CD4-positive, alpha-beta memory T cell (primary cell): ENCODE measurements at regions not wholly inside any gene's neighbourhood (a gene's known extent, or its start where the extent isn't known, plus 50 kb on each side); places are given as distances from the start of the nearest gene placed in this dataset.

Source experiments
- CTCF ChIA-PET: fragments of 350-600 bp; sonication (Branson Sonifier 250); formaldehyde crosslinking; loops from one replicate; lab custom pipeline; 2021; ENCODE audit warnings: inconsistent platforms; ENCODE audit not compliant: partially characterized antibody; lab: Charles Lee
- POLR2A ChIA-PET: fragments of 350-600 bp; sonication (Branson Sonifier 250); formaldehyde crosslinking; loops from one replicate; lab custom pipeline; 2021; ENCODE audit not compliant: partially characterized antibody; lab: Charles Lee
- DNase-seq, 5 donors: peaks; one replicate each; pipeline versions ENCODE4 v3.0.0 to v3.0.0-alpha.2; 2020 to 2022; ENCODE audit warnings: mixed read lengths in 1 of 5
- H3K27ac ChIP-seq: one replicate; pipeline ENCODE4 v1.7.0; 2013; ENCODE audit warnings: low read depth, low read length
- H3K27me3 ChIP-seq: 2 replicates; pipeline ENCODE4 v1.7.0; 2013; ENCODE audit warnings: mild to moderate bottlenecking, low read length, moderate library complexity; ENCODE audit not compliant: insufficient read depth
- H3K36me3 ChIP-seq: 2 replicates; pipeline ENCODE4 v1.7.0; 2013; ENCODE audit warnings: mild to moderate bottlenecking, low read length, moderate library complexity; ENCODE audit not compliant: insufficient read depth
- H3K4me1 ChIP-seq: 2 replicates; pipeline ENCODE4 v1.7.0; 2013; ENCODE audit warnings: mild to moderate bottlenecking, low read length, moderate library complexity; ENCODE audit not compliant: insufficient read depth
- H3K4me3 ChIP-seq, 2 donors: one replicate each; pipeline ENCODE4 v1.7.0; 2013; ENCODE audit warnings: low read length in 2 of 2, mild to moderate bottlenecking in 1 of 2
- H3K9me3 ChIP-seq, 2 donors: one replicate each; pipeline ENCODE4 v1.7.0; 2013; ENCODE audit warnings: low read length in 2 of 2, control low read depth in 1 of 2; ENCODE audit not compliant: control insufficient read depth in 1 of 2
- H3K27ac Mint-ChIP-seq, 7 donors: one replicate each; pipeline ENCODE4 v1.8.0; 2020 to 2021; ENCODE audit warnings: mixed read lengths in 7 of 7, mild to moderate bottlenecking in 6 of 7, inconsistent platforms in 3 of 7, moderate library complexity in 3 of 7
- H3K27me3 Mint-ChIP-seq, 2 donors: one replicate each; pipeline ENCODE4 v1.8.0; 2020 to 2021; ENCODE audit warnings: mixed read lengths in 2 of 2
- H3K36me3 Mint-ChIP-seq, 2 donors: one replicate each; pipeline ENCODE4 v1.8.0; 2020 to 2021; ENCODE audit warnings: mixed read lengths in 2 of 2, inconsistent platforms in 1 of 2, mild to moderate bottlenecking in 1 of 2
- H3K4me1 Mint-ChIP-seq, 4 donors: one replicate each; pipeline ENCODE4 v1.8.0; 2020 to 2021; ENCODE audit warnings: mixed read lengths in 4 of 4, mild to moderate bottlenecking in 1 of 4
- H3K4me3 Mint-ChIP-seq, 8 donors: one replicate each; pipeline ENCODE4 v1.8.0; 2020 to 2021; ENCODE audit warnings: mixed read lengths in 8 of 8, mild to moderate bottlenecking in 7 of 8, moderate library complexity in 6 of 8, inconsistent platforms in 3 of 8
- H3K9me3 Mint-ChIP-seq, 8 donors: one replicate each; pipeline ENCODE4 v1.8.0; 2020 to 2021; ENCODE audit warnings: mixed read lengths in 8 of 8, mild to moderate bottlenecking in 5 of 8, inconsistent platforms in 3 of 8, moderate library complexity in 1 of 8
- intact Hi-C: fragments of 100-400 bp; cut with micrococcal nuclease; formaldehyde crosslinking; loops from one replicate; pipeline ENCODE4 v1.15.1; 2023

DNA sequence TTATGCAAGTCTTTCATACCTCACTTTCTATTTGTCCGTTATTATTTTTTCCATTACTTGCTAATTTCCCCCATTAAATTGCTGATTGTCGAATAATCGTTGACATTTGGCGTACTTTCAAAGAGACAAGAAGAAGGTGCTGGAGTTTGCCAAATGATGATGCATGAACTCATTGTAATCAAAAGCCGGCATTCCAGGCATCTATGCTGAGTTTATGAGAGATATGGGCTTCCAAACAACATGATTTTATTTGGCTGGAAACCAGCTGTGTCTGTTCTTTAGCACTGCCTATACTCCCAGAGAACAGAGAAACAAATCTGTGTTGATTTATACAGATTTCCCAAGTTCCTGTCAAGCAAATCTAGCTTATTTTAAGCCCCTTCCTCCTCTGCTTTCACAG is 80.8 kb upstream of the RPS6KA3 start:
- no peak overlapping the region for H3K4me3 ChIP-seq
- CTCF ChIA-PET = no interaction called here
- H3K4me3 Mint-ChIP-seq = no peak overlapping the region
- H3K36me3 ChIP-seq = no peaks in the 10 kb centered on the region
- POLR2A ChIA-PET = interaction anchor here (0.7 kb wide), 1 partner anchor 17 kb away, joined by 3 read pairs; no protein-coding TSS in a partner anchor
- no peaks in the 10 kb centered on the region for H3K9me3 ChIP-seq
- no peak overlapping the region for H3K27ac ChIP-seq
- H3K4me1 ChIP-seq = no peaks in the 10 kb centered on the region
- no peak overlapping the region for H3K27ac Mint-ChIP-seq
- peaks cover under 1 to 2% (median 2%) of the 10 kb centered on the region in 4 donors for H3K4me1 Mint-ChIP-seq
- intact Hi-C loops = no loop called here
- H3K9me3 Mint-ChIP-seq = peaks cover 0 to 8% (median 4%) of the 10 kb centered on the region in 8 donors
- H3K27me3 ChIP-seq = no peaks in the 10 kb centered on the region
- no peak for DNase-seq
- peaks cover 2% of the 10 kb centered on the region in 2 donors for H3K27me3 Mint-ChIP-seq
- H3K36me3 Mint-ChIP-seq = no peaks in the 10 kb centered on the region

DNA sequence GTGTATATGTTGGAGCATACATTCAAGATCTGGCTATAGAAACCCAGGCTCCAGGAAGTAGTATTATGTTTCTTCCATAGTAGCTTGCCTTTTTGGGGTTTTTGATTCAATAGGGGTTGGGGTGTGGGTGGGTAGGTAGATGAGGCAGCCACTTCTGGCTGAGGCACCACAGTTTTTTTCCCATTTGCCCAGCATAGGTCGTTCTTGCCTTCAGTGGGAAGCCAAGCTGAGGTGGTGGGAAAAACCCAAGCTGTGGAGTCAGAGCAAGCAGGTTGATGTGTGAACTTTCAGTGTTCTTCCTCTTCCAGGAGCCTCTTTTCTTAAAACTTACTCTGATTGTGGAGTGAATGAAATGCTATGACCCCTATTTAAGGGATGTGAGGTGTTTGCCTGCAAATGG is 67.0 kb upstream of the RPS6KA3 start:
- ChIA-PET CTCF (no interaction called here), POLR2A (no interaction called here)
- no peak overlapping the region for H3K4me3 ChIP-seq
- H3K9me3 Mint-ChIP-seq = no peaks in the 10 kb centered on the region
- H3K4me1 Mint-ChIP-seq = no peaks in the 10 kb centered on the region
- H3K27me3 Mint-ChIP-seq = no peaks in the 10 kb centered on the region
- H3K9me3 ChIP-seq = no peaks in the 10 kb centered on the region
- H3K27ac Mint-ChIP-seq = no peak overlapping the region
- H3K4me3 Mint-ChIP-seq = no peak overlapping the region
- H3K27ac ChIP-seq = no peak overlapping the region
- H3K27me3 ChIP-seq = no peaks in the 10 kb centered on the region
- no peaks in the 10 kb centered on the region for H3K36me3 Mint-ChIP-seq
- no peak for DNase-seq
- intact Hi-C loops = no loop called here
- no peaks in the 10 kb centered on the region for H3K36me3 ChIP-seq
- H3K4me1 ChIP-seq = no peaks in the 10 kb centered on the region

DNA sequence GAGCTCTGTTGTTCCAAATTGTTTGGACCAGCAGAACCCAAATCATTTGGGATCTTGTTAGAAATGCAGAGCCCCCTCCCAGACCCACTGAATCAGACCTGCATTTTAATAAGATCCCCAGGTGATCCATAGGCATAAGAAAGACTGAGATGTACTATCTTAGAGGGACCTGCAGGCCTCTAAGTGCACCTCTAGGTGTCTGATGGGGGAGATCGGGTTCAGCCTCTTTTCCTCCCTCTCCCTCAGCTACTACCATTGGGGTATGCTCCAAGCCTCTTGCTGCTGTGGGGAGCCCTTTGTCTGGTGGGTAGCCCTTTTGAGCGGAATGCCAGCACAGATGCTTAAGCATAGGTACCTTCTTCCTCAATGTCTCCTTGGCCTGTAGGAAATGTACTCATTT is 63.8 kb upstream of the RPS6KA3 start:
- H3K36me3 ChIP-seq = no peaks in the 10 kb centered on the region
- Mint-ChIP-seq H3K4me1 (no peaks in the 10 kb centered on the region), H3K4me3 (no peak overlapping the region), H3K27me3 (no peaks in the 10 kb centered on the region), H3K27ac (no peak overlapping the region), H3K9me3 (no peaks in the 10 kb centered on the region), H3K36me3 (no peaks in the 10 kb centered on the region)
- no peak for DNase-seq
- H3K4me1 ChIP-seq = no peaks in the 10 kb centered on the region
- no peak overlapping the region for H3K4me3 ChIP-seq
- H3K9me3 ChIP-seq = no peaks in the 10 kb centered on the region
- H3K27me3 ChIP-seq = no peaks in the 10 kb centered on the region
- no peak overlapping the region for H3K27ac ChIP-seq
- CTCF ChIA-PET = no interaction called here
- POLR2A ChIA-PET = interaction anchor here (1.0 kb wide), 1 partner anchor 17 kb away, joined by 3 read pairs; no protein-coding TSS in a partner anchor
- intact Hi-C loops = no loop called here

DNA sequence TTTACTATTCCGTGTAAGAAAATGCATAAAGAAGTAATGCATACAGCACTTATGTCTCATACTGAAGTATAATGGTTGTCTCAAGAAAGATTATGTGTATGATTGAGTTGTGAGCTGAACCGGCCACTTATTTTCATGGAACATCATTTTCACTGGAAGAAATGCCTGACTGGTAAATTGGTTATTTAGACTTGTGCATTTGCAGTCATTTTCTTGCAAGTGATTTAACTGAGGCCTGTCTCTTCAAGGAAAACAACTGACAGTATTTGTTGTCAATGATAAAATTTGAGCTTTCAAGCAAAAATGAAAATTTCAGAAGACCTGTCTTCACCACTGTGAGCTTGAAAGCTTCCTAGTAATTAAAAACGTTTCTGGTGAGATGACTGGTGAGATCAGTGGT is 62.7 kb upstream of the RPS6KA3 start:
- Histone ChIP-seq H3K36me3 (no peaks in the 10 kb centered on the region), H3K4me1 (no peaks in the 10 kb centered on the region), H3K27ac (no peak overlapping the region), H3K9me3 (no peaks in the 10 kb centered on the region), H3K4me3 (no peak overlapping the region), H3K27me3 (no peaks in the 10 kb centered on the region)
- ChIA-PET CTCF (no interaction called here), POLR2A (no interaction called here)
- H3K27me3 Mint-ChIP-seq = no peaks in the 10 kb centered on the region
- H3K36me3 Mint-ChIP-seq = no peaks in the 10 kb centered on the region
- H3K9me3 Mint-ChIP-seq = no peaks in the 10 kb centered on the region
- no peaks in the 10 kb centered on the region for H3K4me1 Mint-ChIP-seq
- H3K27ac Mint-ChIP-seq = no peak overlapping the region
- intact Hi-C loops = no loop called here
- DNase-seq = no peak
- H3K4me3 Mint-ChIP-seq = no peak overlapping the region

DNA sequence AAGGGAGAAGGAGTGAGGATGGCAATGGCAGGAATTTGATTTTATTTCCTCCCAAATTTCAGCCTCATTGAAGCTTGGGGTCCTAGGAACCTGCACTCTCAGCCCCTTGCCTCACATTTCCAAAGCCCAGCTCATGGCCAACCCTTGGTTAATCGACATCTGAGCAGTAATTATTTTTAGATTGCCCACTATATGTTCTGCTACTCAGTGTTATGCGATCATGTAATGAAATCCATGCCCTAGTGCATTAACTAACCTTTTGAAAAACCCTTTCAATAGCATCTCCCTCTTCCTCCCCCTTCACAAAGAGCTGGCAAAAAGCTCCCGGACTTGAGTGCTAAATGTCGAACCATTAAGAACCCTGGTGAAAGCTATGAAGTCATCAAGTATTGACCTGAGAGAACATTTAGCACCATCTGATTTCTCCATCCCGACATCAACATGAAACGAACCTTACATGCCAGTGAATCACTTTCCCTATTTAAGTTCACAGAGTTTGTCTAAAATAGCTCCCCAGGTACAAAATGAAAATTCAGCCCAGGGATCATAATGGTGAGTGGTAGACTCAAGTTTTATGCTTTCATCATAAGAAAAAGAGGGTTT is 59.2 kb upstream of the RPS6KA3 start:
- Mint-ChIP-seq H3K4me1 (peaks cover 6 to 14% (median 13%) of the 10 kb centered on the region in 4 donors), H3K27me3 (no peaks in the 10 kb centered on the region), H3K27ac (no peak overlapping the region), H3K9me3 (no peaks in the 10 kb centered on the region), H3K4me3 (no peak overlapping the region), H3K36me3 (no peaks in the 10 kb centered on the region)
- Histone ChIP-seq H3K4me1 (peaks cover 12% of the 10 kb centered on the region), H3K4me3 (no peak overlapping the region), H3K27ac (no peak overlapping the region), H3K27me3 (no peaks in the 10 kb centered on the region), H3K36me3 (no peaks in the 10 kb centered on the region), H3K9me3 (no peaks in the 10 kb centered on the region)
- ChIA-PET POLR2A (no interaction called here), CTCF (no interaction called here)
- no peak for DNase-seq
- intact Hi-C loops = no loop called here

DNA sequence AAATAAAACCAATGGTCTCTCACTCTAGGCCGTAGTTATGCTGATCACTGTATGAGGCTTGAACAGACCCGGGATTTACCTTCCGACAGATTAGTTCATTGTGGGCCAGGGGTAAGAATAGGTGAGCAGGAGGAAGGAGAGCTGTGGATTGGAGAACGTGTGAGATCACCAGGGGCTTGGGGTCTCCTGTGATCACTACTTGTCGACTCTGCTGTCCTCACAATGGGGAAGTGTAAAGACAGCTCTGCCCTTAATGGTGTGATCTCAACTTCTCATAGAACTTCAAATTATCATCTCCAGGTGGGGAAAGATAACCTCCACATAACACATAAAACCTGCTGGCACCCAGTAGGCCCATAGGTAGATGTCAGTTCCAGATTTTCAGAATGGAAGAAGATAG is 56.2 kb upstream of the RPS6KA3 start:
- H3K36me3 ChIP-seq = no peaks in the 10 kb centered on the region
- ChIA-PET CTCF (no interaction called here), POLR2A (no interaction called here)
- H3K4me1 ChIP-seq = peaks cover 18% of the 10 kb centered on the region
- H3K27me3 Mint-ChIP-seq = no peaks in the 10 kb centered on the region
- no peaks in the 10 kb centered on the region for H3K9me3 Mint-ChIP-seq
- no peak overlapping the region for H3K4me3 Mint-ChIP-seq
- no peak for DNase-seq
- H3K36me3 Mint-ChIP-seq = no peaks in the 10 kb centered on the region
- peaks cover 14 to 22% (median 20%) of the 10 kb centered on the region in 4 donors for H3K4me1 Mint-ChIP-seq
- H3K4me3 ChIP-seq = no peak overlapping the region
- no peaks in the 10 kb centered on the region for H3K9me3 ChIP-seq
- no peaks in the 10 kb centered on the region for H3K27me3 ChIP-seq
- peak overlapping the region in 1 of 7 donors; percentile 43 for H3K27ac Mint-ChIP-seq
- no peak overlapping the region for H3K27ac ChIP-seq
- intact Hi-C loops = no loop called here

DNA sequence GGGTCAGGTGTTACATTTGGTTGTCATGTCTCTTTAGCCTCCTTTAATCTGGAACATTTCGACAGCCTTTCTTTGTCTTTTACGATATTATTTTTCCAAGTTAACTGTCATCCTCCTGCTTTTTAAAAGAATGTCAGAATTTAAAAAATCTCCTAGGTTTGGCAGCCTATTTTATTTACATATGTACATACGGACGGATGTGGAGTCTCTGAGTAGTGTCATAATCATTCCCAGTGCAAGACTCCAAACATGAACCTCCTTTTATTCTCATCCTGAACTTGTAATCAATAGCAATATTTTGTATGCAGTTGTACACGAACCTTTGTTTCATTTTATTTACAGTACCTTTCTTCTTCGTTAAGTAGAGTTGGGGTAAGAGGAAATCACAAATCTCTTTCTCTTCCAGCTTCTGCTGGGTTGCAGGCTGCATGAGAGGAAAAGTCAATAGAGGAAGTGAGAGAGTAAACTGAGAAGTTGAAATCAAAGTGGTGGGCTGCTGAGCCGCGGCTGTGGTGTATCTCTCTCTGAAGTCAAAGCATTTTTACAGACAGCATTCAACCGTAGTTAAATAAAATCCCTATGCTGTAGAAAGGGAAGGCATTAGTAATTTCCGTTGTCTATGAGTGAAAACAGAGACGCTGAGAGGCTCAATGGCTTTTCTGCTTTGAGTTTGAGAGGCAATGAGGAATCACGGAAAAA is 53.9 kb upstream of the RPS6KA3 start:
- H3K4me3 Mint-ChIP-seq = peak overlapping the region; percentile 13 to 81 (median 69)

More for the DNA sequence above, 53.9 kb upstream of the RPS6KA3 start:
- POLR2A ChIA-PET = interaction anchor here (1.0 kb wide), 1 partner anchor 57 kb away, joined by 3 read pairs; no protein-coding TSS in a partner anchor
- CTCF ChIA-PET = no interaction called here
- Histone ChIP-seq H3K27me3 (no peaks in the 10 kb centered on the region), H3K9me3 (no peaks in the 10 kb centered on the region), H3K27ac (no peak overlapping the region), H3K36me3 (no peaks in the 10 kb centered on the region), H3K4me3 (no peak overlapping the region), H3K4me1 (peaks cover 18% of the 10 kb centered on the region)
- H3K4me1 Mint-ChIP-seq = peaks cover 14 to 25% (median 22%) of the 10 kb centered on the region in 4 donors
- peak in 4 of 5 donors; percentile 16 to 21 (median 20) for DNase-seq
- intact Hi-C loops = no loop called here
- H3K9me3 Mint-ChIP-seq = no peaks in the 10 kb centered on the region
- H3K27me3 Mint-ChIP-seq = no peaks in the 10 kb centered on the region
- peak overlapping the region; percentile 30 to 86 (median 71) for H3K27ac Mint-ChIP-seq
- no peaks in the 10 kb centered on the region for H3K36me3 Mint-ChIP-seq
